Adipocyte (in vitro differentiated cells): ENCODE measurements at regions not wholly inside any gene's neighbourhood (a gene's known extent, or its start where the extent isn't known, plus 50 kb on each side); places are given as distances from the start of the nearest gene placed in this dataset.
"Not testable (repeated sequence)": the region's sequence is repeated elsewhere in the genome, so short reads cannot be mapped to it uniquely, and the experiment has no call there.

Source experiments
- DNase-seq: peaks from one replicate; pipeline ENCODE4 v3.0.0-alpha.2; 2015; ENCODE audit warnings: low read depth
- H3K27me3 ChIP-seq: replicated peaks from 2 replicates; pipeline ENCODE4 v1.7.0; 2013; ENCODE audit warnings: mild to moderate bottlenecking, low read length, moderate library complexity; ENCODE audit not compliant: control insufficient read depth, insufficient read depth
- H3K36me3 ChIP-seq: 2 replicates; pipeline ENCODE4 v1.7.0; 2013; ENCODE audit warnings: low read length, mild to moderate bottlenecking, moderate library complexity; ENCODE audit not compliant: control insufficient read depth, insufficient read depth, severe bottlenecking
- H3K4me1 ChIP-seq: 2 replicates; pipeline ENCODE4 v1.7.0; 2013; ENCODE audit warnings: mild to moderate bottlenecking, low read length, moderate library complexity; ENCODE audit not compliant: control insufficient read depth, insufficient read depth
- H3K4me3 ChIP-seq: 2 replicates; pipeline ENCODE4 v1.7.0; 2013; ENCODE audit warnings: mild to moderate bottlenecking, low read length, moderate library complexity
- H3K9ac ChIP-seq: 2 replicates; pipeline ENCODE4 v1.7.0; 2013; ENCODE audit warnings: mild to moderate bottlenecking, low read length, moderate library complexity
- H3K9me3 ChIP-seq: 2 replicates; pipeline ENCODE4 v1.7.0; 2013; ENCODE audit warnings: mild to moderate bottlenecking, low read length, moderate library complexity; ENCODE audit not compliant: control insufficient read depth

- DNase-seq: peak; percentile 73
- peak overlapping the region; percentile 56 for H3K4me3 ChIP-seq
- H3K27me3 ChIP-seq, H3K9ac ChIP-seq, H3K36me3 ChIP-seq, H3K4me1 ChIP-seq, H3K9me3 ChIP-seq: not testable (repeated sequence)
Measured at GRCh38 chr12:8396225-8397071, 59.3 kb upstream of the CLEC6A start.

GRCh38 chr12:8397378-8397777 is 58.4 kb upstream of the CLEC6A start:
- H3K27me3 ChIP-seq, DNase-seq, H3K36me3 ChIP-seq, H3K9me3 ChIP-seq, H3K9ac ChIP-seq, H3K4me1 ChIP-seq, H3K4me3 ChIP-seq: not testable (repeated sequence)

- not testable (repeated sequence) for H3K9ac ChIP-seq, H3K4me1 ChIP-seq, DNase-seq, H3K9me3 ChIP-seq, H3K4me3 ChIP-seq, H3K27me3 ChIP-seq, H3K36me3 ChIP-seq
Measured at GRCh38 chr12:8399496-8400034, 56.2 kb upstream of the CLEC6A start.

GRCh38 chr12:8403834-8404233 is 51.9 kb upstream of the CLEC6A start:
- not testable (repeated sequence) for DNase-seq, H3K4me1 ChIP-seq, H3K4me3 ChIP-seq, H3K9me3 ChIP-seq, H3K36me3 ChIP-seq, H3K27me3 ChIP-seq, H3K9ac ChIP-seq

- not testable (repeated sequence) for H3K36me3 ChIP-seq, H3K9ac ChIP-seq, DNase-seq, H3K4me3 ChIP-seq, H3K4me1 ChIP-seq, H3K27me3 ChIP-seq, H3K9me3 ChIP-seq
Measured at GRCh38 chr12:8404341-8404740, 51.4 kb upstream of the CLEC6A start.
